Endodermal cell (in vitro differentiated cells): ENCODE measurements at regions not wholly inside any gene's neighbourhood (a gene's known extent, or its start where the extent isn't known, plus 50 kb on each side); places are given as distances from the start of the nearest gene placed in this dataset.

Source experiments
- DNase-seq: peaks from one replicate; pipeline ENCODE4 v3.0.0-alpha.2; 2017
- H3K27ac ChIP-seq: 2 replicates; pipeline ENCODE4 v1.5.1; 2013; ENCODE audit warnings: mild to moderate bottlenecking, low read depth, low read length, moderate library complexity
- H3K27me3 ChIP-seq: 2 replicates; pipeline ENCODE4 v1.6.1; 2013; ENCODE audit warnings: mild to moderate bottlenecking, low read length, moderate library complexity; ENCODE audit not compliant: insufficient read depth, control insufficient read depth, poor library complexity, severe bottlenecking
- H3K36me3 ChIP-seq: 2 replicates; pipeline ENCODE4 v1.7.0; 2013; ENCODE audit warnings: mild to moderate bottlenecking, low read length, moderate library complexity; ENCODE audit not compliant: control insufficient read depth, insufficient read depth
- H3K4me1 ChIP-seq: one replicate; pipeline ENCODE4 v1.7.0; 2013; ENCODE audit warnings: low read length; ENCODE audit not compliant: control insufficient read depth, insufficient read depth
- H3K4me3 ChIP-seq: 2 replicates; pipeline ENCODE4 v1.5.1; 2013; ENCODE audit warnings: mild to moderate bottlenecking, low read length, moderate library complexity
- H3K9ac ChIP-seq: 2 replicates; pipeline ENCODE4 v1.6.1; 2013; ENCODE audit warnings: mild to moderate bottlenecking, low read length, moderate library complexity; ENCODE audit not compliant: poor library complexity, severe bottlenecking; ENCODE audit errors: extremely low read depth
- H3K9me3 ChIP-seq: 2 replicates; pipeline ENCODE4 v1.6.1; 2013; ENCODE audit warnings: mild to moderate bottlenecking, low read length, moderate library complexity; ENCODE audit not compliant: control insufficient read depth
- H3K27ac Mint-ChIP-seq: 2 replicates; pipeline ENCODE4 v1.8.0; 2020; ENCODE audit warnings: mixed read lengths
- H3K27me3 Mint-ChIP-seq: 2 replicates; pipeline ENCODE4 v1.8.0; 2021; ENCODE audit warnings: mild to moderate bottlenecking, mixed read lengths; ENCODE audit not compliant: insufficient read depth
- H3K36me3 Mint-ChIP-seq: 2 replicates; pipeline ENCODE4 v1.8.0; 2020; ENCODE audit warnings: low read depth, mixed read lengths
- H3K4me1 Mint-ChIP-seq: 2 replicates; pipeline ENCODE4 v1.8.0; 2020; ENCODE audit warnings: mixed read lengths
- H3K4me3 Mint-ChIP-seq: 2 replicates; pipeline ENCODE4 v1.8.0; 2020; ENCODE audit warnings: mild to moderate bottlenecking, moderate library complexity, mixed read lengths
- H3K9me3 Mint-ChIP-seq: 2 replicates; pipeline ENCODE4 v1.8.0; 2020; ENCODE audit warnings: mild to moderate bottlenecking, mixed read lengths
- WGBS, 2 experiments: methylation state at CpG; one replicate each; pipeline versions ENCODE4 v1.1.5 to v1.1.7; 2013; ENCODE audit warnings: missing lambda C conversion rate in 2 of 2, mixed read lengths in 1 of 2; ENCODE audit not compliant: insufficient coverage in 1 of 2, insufficient read length in 1 of 2; 5-methylcytosine and 5-hydroxymethylcytosine counted together
- TF ChIP-seq, protein P1 (sequence below): fragments of 200-600 bp; sonication (generic); conservative IDR thresholded peaks from 2 replicates; pipeline ENCODE4 v1.5.0; 2021; ENCODE audit warnings: antibody characterized with exemption, mild to moderate bottlenecking

DNA sequence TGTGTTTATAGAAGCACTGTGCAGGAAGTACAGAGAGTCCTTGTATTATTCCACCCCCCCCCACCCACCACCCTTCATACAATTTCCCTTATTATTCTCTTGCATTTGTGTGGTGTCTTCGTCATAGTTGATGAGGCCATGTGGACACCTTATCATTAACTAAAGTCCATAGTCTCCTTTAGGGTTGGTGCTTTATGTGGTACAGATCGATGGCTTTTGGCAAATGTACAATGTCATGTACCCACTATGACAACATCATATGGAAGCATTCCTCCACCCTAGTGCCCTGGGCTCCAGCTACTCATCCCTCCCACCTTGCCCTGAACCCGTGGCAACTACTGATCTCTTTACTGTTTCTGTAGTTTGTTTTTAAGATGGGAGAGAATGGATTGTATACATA lies 93.8 kb upstream of the HDAC4 start:
- peaks cover 7% of the 10 kb centered on the region for H3K9me3 Mint-ChIP-seq
- no peaks in the 10 kb centered on the region for H3K36me3 Mint-ChIP-seq
- H3K4me1 Mint-ChIP-seq = no peaks in the 10 kb centered on the region
- Histone ChIP-seq H3K9ac (no peak overlapping the region), H3K27me3 (no peaks in the 10 kb centered on the region), H3K36me3 (no peaks in the 10 kb centered on the region), H3K27ac (no peak overlapping the region), H3K9me3 (no peaks in the 10 kb centered on the region), H3K4me1 (no peaks in the 10 kb centered on the region), H3K4me3 (no peak overlapping the region)
- TF ChIP-seq, protein P1, sequence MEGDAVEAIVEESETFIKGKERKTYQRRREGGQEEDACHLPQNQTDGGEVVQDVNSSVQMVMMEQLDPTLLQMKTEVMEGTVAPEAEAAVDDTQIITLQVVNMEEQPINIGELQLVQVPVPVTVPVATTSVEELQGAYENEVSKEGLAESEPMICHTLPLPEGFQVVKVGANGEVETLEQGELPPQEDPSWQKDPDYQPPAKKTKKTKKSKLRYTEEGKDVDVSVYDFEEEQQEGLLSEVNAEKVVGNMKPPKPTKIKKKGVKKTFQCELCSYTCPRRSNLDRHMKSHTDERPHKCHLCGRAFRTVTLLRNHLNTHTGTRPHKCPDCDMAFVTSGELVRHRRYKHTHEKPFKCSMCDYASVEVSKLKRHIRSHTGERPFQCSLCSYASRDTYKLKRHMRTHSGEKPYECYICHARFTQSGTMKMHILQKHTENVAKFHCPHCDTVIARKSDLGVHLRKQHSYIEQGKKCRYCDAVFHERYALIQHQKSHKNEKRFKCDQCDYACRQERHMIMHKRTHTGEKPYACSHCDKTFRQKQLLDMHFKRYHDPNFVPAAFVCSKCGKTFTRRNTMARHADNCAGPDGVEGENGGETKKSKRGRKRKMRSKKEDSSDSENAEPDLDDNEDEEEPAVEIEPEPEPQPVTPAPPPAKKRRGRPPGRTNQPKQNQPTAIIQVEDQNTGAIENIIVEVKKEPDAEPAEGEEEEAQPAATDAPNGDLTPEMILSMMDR = no peak
- DNase-seq = no peak
- H3K27me3 Mint-ChIP-seq = peaks cover 2% of the 10 kb centered on the region
- no peak overlapping the region for H3K27ac Mint-ChIP-seq
- 94% methylated on average over 3 of the region's 3 CpGs; no CpG with 5 or more reads in 1 of the 2 experiments for WGBS, 2 experiments
- no peak overlapping the region for H3K4me3 Mint-ChIP-seq

DNA sequence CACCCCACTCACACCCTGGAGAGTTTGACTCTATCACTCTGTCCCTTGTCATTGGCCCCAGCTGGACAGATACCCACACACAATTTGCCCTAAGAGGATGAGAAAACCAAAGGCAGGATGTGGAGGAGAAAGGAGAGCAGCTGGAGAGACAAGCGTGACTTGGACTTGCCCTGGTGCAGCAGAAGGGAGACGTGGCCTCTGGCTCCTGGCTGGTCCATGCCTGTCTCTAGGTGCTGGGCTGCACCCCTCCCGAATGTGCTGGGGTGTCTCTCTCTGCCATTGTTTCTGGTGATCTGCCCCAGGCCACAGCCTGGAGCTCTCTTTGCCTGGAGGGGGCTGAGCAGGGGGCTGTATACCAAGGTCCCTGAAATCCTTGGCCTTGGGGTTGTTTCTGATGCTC lies 88.7 kb upstream of the HDAC4 start:
- DNase-seq = no peak
- Mint-ChIP-seq H3K4me3 (no peak overlapping the region), H3K36me3 (no peaks in the 10 kb centered on the region), H3K9me3 (no peaks in the 10 kb centered on the region), H3K4me1 (no peaks in the 10 kb centered on the region), H3K27me3 (no peaks in the 10 kb centered on the region), H3K27ac (no peak overlapping the region)
- no peaks in the 10 kb centered on the region for H3K9me3 ChIP-seq
- WGBS, 2 experiments = 88 to 89% methylated on average over 3 of the region's 3 CpGs
- no peak overlapping the region for H3K9ac ChIP-seq
- TF ChIP-seq, protein P1 = no peak
- H3K36me3 ChIP-seq = no peaks in the 10 kb centered on the region
- no peak overlapping the region for H3K27ac ChIP-seq
- no peaks in the 10 kb centered on the region for H3K27me3 ChIP-seq
- no peak overlapping the region for H3K4me3 ChIP-seq
- H3K4me1 ChIP-seq = no peaks in the 10 kb centered on the region

DNA sequence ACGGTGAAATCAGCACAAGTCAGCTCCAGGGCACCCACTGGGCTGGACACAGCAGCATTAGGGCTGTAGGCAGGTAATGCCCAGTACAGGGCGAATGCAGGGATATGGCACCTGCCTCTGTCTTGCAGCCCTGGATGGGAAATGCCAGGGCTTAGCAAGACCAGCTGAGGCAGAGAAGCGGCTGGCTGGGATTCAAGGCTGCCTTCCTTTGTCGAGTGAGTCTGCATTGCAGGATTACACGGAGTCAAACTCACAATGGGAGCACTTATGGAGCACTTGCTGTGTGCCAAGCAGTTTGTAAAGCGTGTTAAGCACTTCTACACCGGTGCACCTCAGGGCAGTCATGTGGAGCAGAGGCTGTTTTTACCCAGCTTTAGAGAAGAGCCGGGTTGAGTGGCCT lies 87.3 kb upstream of the HDAC4 start:
- Histone ChIP-seq H3K36me3 (no peaks in the 10 kb centered on the region), H3K9ac (no peak overlapping the region), H3K4me3 (no peak overlapping the region), H3K9me3 (no peaks in the 10 kb centered on the region), H3K27ac (no peak overlapping the region), H3K4me1 (no peaks in the 10 kb centered on the region), H3K27me3 (no peaks in the 10 kb centered on the region)
- H3K4me1 Mint-ChIP-seq = no peaks in the 10 kb centered on the region
- no peaks in the 10 kb centered on the region for H3K27me3 Mint-ChIP-seq
- no peaks in the 10 kb centered on the region for H3K36me3 Mint-ChIP-seq
- no peak overlapping the region for H3K4me3 Mint-ChIP-seq
- TF ChIP-seq, protein P1 = no peak
- 91% methylated on average over 7 to 8 of the region's 8 CpGs for WGBS, 2 experiments
- DNase-seq = no peak
- H3K9me3 Mint-ChIP-seq = no peaks in the 10 kb centered on the region
- H3K27ac Mint-ChIP-seq = no peak overlapping the region
